DND-41 (cell line): ENCODE measurements at regions not wholly inside any gene's neighbourhood (a gene's known extent, or its start where the extent isn't known, plus 50 kb on each side); places are given as distances from the start of the nearest gene placed in this dataset.

Experiments used
- CTCF ChIP-seq: IDR thresholded peaks from 2 replicates; pipeline ENCODE4 v1.5.1; 2012; ENCODE audit warnings: borderline replicate concordance, low read length, moderate library complexity, mild to moderate bottlenecking; ENCODE audit not compliant: poor library complexity, severe bottlenecking; ENCODE audit errors: extremely low read depth
- EZH2 ChIP-seq: IDR thresholded peaks from 3 replicates; pipeline ENCODE4 v1.6.1; 2012; ENCODE audit warnings: borderline replicate concordance, low read depth, mild to moderate bottlenecking, moderate library complexity, low read length, inconsistent platforms; ENCODE audit not compliant: severe bottlenecking

DNA sequence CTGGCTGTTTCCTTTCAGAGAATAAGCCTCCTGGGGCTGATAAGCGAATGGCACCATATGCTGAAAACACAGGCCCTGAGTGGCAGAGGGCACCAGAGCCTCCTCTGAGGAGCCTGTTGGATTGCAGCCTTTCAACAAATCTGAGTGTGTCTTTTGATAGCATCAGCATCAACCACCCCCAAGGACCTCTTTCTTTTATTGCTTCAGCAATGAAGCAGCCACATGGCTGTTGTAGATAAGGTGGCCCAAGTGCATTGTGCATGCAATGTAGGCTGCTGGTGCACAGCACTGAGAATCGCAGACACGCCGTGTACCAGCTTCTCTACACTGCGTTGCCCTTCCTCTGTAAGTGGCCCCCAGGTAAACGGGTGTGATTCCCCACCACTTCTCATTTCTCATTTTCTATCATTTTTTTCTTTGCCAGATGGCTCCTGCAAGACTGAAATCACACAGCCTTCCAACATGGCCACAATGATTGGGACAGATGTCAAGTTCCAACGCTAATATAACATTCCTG, 191.7 kb downstream of the DAD1 start:
- TF ChIP-seq EZH2 (no peak), CTCF (no peak)
